ENCODE measurements at regions not wholly inside any gene's neighbourhood (a gene's known extent, or its start where the extent isn't known, plus 50 kb on each side); places are given as distances from the start of the nearest gene placed in this dataset.
A peak's percentile ranks its signal among the peaks of the same experiment; 100 is the strongest.
"Not testable (repeated sequence)": the region's sequence is repeated elsewhere in the genome, so short reads cannot be mapped to it uniquely, and the experiment has no call there.

DNA sequence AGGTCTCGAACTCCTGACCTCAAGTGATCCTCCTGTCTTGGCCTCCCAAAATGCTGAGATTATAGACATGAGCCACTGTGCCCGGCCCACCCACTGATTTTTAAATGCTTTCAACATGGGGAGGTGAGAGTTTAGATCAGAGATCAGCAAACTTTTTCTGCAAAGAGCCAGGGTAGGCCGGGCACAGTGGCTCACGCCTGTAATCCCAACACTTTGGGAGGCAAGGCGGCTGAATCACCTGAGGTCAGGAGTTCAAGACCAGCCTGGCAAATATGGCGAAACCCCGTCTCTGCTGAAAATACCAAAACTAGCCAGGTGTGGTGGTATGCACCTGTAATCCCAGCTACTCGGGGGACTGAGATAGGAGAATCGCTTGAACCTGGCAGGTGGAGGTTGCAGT lies 88.3 kb upstream of the LHX1 start:
- not testable (repeated sequence) for DNase-seq

DNA sequence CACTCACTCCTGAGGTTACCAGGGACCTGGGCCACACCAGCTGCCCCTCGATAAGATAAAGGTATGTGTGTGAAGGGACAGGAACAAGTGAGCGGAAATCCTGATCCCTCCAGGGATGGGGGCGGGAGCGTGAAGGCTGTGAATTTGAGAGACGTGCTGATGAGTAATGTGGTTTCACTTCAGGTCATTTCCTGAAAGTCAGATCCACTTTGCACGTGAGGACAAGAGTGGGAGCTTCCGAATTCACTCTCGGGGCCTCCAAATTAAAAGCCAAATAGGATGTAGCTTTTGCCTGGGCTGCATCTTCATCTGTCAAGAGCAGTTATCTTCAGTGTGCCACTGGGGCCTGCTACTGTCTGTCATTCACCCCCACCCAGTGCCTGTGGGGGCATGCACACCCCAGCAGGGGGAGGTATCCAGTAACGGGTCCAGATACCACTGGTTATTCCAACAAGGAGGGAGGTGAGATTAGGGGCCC lies 87.4 kb upstream of the LHX1 start:
- peak; percentile 69 to 80 for DNase-seq

DNA sequence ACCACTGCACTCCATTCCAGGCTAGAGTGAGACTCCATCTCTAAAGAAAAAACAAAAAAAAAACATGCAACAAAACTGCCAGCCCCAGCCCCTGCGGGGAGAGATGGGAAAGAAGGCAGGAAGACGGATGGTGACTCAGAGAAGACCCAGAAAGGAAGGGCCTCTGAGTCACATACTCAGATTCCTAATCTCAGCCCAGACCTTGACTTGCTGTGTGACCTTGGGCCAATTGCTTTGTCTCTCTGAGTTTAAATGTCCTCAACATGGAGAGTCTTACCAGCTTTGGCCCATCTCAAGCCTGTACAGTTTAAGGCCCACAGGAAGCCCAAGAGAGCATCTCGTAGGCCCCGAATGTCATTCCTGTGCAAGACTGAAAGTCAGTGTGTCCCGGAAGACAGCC lies 86.5 kb upstream of the LHX1 start:
- peak; percentile 17 to 41 for DNase-seq

DNA sequence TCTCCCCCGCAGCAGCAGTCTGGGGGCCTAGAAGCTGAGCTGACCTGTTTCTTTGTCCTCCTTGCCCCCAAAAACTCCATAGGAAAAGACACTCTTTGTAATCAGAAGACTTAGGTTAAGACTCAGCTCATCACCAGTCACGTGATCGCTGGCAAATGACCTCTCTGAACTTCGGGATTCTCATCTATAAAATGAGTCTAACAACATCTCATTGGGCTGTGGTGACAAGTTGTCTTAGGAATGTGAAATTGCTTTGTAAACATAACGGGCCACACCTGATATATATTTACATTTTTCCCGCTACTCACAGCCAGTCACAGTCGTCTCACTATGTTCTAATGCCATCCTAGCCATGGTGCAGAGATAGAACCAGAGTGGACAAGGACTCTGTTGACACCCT lies 86.0 kb upstream of the LHX1 start:
- DNase-seq, result no peak

DNA sequence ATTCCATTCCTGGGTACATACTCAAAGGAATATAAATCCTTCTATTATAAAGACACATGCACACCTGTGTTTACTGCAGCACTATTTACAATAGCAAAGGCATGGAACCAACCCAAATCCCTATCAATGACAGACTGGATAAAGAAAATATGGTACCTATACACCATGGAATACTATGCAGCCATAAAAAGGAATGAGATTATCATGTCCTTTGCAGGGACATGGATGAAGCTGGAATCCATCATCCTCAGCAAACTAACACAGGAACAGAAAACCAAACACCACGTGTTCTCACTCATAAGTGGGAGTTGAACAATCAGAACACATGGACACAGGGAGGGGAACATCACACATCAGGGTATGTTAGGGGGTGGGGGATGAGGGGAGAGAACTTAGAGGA lies 84.8 kb upstream of the LHX1 start:
- not testable (repeated sequence) for DNase-seq

DNA sequence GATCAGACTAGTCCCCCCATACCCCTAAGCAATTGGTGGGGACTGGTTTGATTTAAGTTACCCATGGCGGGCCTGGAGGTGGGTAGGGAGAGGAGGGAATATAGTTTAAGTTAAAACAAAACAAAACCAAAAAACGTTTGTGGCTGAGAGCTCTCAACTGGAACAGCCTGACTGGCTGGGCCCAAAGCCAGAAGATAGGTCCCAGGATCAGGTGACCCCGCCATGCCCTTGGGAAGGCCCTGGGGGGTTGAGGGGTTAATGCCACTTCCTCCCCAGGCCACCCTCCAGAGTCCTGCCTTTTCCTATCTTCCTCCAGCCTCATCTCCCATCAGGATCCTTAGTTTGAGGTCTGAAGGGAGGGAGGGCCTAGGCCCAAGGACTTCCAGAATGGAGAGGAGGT lies 82.3 kb upstream of the LHX1 start:
- DNase-seq, result no peak

DNA sequence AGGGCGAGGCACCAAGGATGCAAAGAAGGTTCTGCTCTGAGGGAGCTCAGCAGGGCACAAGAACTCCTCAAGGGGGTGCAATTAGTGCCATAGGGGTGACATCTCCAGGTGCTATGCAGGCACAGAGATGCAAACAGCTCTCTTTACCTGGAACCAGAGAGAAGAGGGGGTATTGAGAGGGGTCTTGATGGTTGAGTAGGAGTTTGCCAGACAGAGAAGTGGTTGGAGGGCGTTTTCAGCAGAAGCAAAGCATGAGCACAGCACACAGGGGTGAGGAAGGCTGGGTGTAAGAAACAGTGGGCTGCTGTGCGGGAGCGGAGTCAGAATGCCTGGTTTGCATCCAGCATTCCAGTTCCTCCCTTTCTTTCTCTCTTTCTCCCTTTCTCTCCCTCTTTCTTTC lies 81.8 kb upstream of the LHX1 start:
- no peak for DNase-seq

DNA sequence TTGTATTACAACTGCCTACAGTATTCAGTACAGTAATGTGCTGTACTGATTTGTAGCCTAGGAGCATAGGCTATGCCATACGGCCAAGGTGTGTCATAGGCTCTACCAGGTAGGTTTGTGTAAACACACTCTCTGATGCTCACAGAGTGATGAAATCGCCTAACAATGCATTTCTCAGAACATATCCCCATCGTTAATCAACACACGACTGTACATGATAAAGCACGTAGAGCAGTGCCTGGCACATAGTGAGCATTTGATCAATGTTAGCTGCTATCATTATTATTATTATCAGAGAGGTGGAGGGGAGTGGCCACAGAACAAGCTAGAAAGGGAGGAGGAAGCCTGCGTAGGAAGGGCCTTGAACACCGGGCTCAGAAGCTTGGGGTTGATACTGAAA lies 81.1 kb upstream of the LHX1 start:
- no peak for DNase-seq

DNA sequence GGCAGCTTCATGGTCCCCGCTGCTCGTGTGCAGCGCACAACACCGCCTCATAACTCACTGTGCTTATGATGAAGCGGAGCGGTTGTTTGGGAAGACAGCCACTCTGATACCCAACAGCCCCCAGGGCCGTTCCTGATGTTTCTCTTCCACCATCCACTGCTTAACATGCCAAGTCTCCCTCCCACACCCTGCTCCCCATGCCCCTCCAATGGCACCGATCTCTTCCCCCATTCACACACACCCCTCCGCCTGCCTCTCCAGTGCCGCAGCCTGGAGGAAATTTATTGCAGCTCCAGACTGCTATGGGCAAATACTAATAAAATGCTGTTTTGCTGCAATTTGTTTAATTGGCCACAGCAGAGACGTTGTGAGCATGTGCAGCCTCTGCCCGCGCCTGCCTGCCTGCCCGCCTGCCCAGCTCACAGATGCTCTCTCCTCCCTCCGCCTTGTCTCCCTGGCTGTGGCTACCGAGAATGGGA lies 80.3 kb upstream of the LHX1 start:
- DNase-seq, result no peak

DNA sequence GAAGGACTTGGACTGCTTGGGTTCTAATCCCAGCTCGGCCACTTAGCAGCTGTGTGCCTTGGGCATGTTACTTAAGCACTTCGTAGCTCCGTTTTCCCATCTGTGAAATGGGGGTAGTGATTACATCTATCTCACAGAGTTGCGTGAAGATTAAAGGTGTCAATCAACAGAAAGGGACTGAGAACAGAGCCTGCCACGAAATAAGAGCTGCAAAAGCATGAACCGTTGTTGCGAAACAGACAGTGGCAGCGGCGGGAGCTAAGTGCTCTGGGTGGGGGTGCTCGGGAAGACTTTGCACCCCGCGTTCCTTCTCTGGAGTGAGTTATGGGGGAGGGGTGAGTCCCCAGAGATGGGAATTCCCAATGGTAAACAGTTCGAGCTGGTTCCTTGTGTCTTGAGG lies 79.6 kb upstream of the LHX1 start:
- no peak for DNase-seq

DNA sequence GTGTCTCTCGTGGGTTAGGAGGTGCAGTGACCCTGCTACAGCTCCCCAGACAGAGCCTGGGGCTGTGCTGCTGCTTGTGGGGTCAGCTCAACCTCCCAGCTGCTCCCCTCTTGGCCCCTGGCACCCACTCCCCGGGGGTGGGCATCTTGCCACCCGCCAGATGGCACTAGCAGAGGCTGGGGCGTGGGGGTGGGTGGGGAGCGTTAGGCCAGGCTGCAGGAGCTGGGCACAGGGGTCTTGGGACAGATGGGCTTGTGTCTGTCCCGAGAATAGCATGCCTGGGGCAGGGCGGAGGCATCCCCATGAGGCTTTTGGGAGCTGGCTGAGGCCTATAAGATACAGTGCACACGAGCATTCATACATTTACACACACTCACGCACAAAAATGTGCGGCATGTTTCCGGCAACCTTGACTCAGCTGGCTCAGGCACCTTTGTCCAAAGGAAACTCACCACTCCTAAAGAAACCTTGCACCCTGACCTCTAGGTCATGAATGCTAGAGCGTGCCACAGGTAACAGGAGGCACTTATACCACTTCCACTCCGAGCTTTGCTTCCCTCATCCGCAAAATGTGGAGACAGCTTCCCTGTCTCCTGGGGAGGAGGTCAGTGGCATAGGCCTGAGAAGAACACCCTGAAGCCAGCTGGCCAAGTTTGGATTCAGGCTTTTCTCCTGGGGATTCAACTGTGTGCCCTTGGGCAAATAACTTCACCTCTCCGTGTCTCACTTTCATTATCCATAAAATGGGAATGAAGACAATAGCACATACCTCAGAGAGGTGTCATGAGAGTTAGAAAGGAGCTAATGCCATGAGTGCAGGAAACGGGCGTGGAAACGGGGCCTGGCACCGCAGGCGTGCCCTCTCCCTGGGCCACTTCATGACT lies 78.9 kb upstream of the LHX1 start:
- DNase-seq, result no peak

DNA sequence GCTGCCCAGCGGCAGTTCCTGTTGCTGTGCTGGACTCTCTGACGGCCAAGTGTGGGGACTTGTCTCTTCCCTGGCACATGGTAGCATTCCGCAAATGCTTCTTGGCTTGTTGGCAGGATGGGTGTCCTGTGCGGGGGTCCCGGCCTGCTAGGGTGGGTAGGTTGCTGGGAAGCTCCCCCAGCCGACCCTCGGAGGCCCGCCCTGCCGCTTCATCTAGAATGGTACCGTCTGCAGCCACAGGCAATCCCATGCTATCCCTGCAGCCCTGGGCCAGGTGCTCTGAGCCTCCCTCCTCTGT lies 78.3 kb upstream of the LHX1 start:
- DNase-seq, result no peak

DNA sequence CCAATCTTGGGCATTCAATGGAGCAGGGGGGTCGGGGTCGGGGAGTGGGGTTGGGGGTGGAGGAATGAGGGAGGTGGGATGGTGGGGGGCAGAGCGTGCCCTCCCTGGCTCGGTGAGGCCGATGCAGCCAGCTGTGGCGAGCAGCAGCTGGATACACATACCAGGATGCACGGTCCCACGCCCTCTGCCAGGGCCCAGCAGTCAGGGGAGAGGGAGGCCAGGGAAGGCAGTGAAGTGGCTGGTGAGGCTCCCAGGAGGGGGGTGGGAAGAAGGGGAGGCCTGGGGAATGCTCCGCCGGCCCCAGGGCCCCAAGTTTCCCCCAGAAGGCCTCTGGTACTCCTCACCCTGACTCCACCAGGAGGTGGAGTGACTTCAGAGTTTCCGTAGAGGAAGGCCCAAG lies 77.6 kb upstream of the LHX1 start:
- no peak for DNase-seq

DNA sequence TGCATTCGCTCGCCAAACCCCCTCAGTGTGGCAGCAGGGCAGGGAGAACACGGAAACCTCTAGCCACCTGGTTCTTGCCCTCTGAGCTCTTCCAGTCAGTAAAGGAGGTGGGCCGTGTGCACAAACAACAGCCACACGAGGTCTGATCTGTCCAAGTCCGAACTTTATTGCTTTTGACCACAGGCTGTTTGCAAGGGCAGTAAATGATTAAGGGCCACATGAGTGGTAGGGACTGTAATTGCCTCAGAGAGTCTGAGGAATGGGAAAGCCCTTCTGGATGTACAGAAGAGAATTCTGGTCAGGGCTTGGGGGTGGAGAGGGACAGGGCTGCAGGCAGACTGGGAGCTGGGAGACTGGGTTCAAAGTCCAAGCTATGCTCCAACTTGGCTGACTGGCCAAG lies 75.7 kb upstream of the LHX1 start:
- DNase-seq, result no peak

DNA sequence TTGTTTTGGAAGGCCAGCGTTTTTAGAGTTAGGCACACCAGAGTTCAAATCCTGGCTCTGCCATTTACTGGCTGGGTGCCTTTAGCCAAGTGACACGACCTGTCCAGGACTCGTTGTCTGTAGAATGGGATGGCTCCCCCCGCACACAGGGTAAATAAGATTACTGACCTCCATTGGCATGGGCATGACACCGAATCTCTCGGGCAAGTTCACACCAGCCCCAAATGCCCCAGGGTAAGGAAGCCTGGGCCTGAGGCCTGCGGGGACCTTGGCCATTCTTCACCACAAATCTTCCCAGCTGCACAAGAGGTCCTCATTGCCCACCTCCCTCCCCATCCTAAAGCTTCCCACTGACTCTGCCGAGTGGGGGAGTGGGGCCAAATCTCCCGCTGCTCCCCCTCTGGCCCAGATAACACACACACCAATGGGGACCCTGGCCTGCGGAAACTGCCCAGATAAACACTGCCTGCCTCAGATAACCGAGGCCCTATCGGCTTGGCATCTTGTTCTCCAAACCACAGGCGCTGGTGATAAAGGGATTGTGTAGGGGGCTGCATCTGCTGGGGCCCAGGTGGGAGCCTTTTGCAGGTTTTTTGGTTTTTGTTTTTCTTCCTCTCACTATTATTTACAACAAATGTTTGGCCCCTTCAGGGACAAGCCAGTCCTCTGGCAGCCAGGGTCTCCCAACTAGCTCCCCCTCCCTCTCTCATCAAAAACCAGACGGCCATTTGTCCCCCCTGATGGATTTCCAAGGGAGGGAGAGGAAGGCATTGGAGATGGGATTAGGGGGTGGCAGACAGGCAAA lies 75.0 kb upstream of the LHX1 start:
- no peak for DNase-seq

DNA sequence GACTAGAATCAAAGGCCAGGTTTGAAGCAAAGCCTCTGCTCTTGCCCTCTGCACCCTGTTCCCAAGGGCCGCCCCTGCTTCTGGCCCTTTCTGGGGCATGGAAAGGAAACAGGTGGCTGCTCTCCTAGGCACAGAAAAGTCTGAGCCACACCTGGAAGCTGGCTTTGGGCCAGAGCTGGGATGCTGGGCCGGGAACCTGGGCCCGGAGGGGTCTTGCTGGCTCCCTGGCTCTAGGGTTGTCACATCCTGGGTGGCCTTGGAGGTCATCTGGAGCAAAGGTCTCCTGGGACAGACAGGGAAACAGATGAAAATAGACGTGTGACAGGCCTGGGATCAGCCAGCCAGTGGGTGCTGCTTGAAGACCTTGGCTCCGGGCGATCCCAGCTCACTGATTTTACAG lies 74.1 kb upstream of the LHX1 start:
- DNase-seq, result no peak

DNA sequence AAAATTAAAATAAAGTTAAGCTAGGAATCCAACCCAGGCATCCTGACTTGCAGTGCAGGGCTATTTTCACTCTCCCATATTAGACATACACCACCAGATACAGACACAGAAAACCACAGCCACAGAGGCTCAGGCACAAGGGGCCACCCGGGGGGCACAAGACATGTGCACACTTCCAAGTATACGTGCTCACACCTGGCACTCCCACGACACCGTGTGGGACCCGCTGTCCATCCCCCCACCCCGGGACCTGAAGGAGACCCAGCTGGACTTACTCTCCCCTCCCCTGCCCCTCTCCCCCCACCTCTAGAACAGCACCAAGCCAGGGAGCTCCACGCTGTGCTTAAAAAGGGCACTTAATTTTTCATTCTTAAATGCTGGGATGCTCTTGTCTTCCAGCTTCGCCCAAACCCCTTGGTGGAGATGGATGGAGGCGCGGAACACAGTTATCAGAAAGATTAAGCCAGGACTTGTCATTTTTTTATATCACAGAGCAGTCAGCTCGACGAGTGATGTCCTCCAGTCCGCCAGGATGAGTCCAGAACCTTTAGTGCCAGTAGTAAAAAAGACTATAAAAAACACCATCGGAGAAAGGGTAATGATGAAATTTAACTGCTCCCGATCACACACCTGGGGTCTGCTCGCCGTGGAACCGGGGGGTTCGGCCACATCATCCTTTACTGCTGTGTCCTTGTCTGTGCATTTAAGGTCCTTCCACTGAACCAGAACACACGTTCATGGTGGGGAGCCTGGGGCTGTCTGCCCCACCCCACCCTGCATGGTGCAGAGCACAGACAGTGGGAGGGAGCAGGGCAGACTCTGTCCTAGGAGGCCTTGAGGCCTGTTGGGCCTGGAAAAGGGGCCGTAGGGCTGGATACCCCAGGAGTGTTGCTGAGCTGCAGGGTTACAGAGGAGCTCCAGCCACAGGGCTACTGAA lies 73.3 kb upstream of the LHX1 start:
- no peak for DNase-seq

DNA sequence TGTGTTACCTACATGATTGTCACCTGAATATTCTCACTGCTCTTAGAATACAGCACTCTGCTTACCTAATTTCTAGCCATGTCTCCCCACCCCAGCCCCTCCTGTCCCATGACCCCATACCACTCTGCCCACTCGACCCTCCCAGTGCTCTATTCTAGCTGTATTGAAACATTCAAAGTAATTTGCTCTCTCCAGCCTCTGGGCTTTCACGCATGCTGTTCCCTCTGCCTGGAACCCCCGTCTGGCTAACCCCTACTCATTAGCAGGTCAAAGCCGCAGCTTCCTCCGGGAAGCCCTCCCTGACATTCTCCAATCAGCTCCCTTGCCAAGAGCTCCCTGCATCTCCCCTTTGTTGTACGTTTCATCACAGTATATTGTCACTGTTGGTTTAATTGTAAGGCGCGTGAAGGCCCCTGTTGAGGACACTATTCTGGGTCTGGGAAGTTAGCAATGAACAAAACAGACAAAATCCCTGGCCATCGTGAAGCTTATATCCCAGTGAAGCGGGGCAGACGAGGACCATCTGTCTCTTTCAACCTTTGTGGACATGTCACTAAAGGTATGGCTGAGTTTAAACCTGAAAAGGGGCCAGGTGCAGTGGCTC lies 72.3 kb upstream of the LHX1 start:
- no peak for DNase-seq

DNA sequence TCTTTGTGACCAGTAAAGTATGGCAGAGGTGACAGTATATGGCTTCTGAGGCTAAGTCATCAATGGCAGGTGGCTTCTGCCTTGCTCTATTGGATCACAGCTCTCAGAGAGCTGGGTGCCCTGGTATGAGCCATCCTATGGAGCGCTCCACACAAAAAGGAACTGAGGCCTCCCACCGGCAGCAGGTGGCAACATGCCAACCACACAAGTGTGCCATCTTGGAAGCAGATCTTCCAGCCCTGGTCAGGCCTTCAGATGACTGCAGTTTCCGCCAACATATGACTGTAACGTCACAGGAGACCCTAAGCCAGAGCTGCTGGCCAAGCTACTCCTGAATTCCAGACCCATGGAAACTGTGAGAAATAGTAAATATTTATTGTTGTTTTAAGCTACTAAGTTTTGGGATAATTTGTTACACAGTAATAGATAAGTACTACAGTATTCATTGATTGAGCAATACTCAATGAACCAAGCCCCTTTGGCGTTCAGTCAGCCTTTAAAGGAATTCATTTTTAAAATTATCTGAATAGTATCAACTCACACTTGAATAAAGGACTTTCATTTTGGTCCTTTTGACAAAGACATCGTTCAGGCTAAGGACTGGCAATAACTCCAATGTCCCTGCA lies 69.4 kb upstream of the LHX1 start:
- DNase-seq, result no peak

DNA sequence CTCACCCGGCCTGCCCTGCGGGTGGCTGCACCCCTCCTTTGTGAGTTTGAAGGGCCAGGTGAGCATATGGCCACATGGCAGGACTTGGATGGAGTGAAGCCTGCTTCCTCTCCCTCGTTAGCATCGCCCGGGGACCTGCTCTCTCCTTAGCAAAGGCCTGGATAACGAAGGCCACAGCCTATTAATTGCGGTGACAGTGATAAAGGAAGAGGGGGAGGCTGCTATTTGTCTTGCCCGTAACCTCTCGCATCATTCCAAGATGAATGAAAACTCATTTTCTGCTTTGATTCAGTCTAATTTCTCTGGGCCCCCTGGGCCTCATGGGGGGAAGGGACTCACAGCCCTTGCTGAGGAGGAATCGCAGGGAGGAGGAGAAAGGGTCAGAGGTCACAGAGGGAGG lies 68.5 kb upstream of the LHX1 start:
- no peak for DNase-seq

DNA sequence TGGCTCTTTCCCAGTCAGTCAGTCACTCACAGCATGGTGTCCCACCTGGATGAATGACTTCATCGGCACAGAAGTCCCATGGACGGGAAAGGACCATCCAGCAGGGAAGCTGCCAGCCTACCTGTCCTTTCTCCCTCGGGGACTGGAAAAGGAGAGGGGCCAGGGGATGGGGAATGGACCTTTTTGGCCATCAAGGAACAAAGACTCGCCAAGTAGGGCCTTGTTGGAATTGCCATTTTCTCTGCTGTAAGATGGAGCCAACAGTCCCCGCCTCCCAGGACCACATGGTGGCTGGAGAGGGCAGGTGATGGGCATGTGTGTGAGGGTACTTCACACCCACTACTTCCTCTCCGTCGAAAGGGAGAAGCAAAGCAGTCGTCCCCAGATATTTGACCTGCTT lies 67.8 kb upstream of the LHX1 start:
- no peak for DNase-seq

All from activated CD4-positive, alpha-beta T cell treated with anti-CD3 and anti-CD28 coated beads, Interleukin-2, amount 50 U/mL, for 48 hours (primary cell).